HG02588 (cell line): ENCODE measurements at regions not wholly inside any gene's neighbourhood (a gene's known extent, or its start where the extent isn't known, plus 50 kb on each side); places are given as distances from the start of the nearest gene placed in this dataset.

Source experiments
- ATAC-seq: cut with Tn5 transposase; IDR thresholded peaks from one replicate; pipeline ENCODE4 v1.9.1; 2021; ENCODE audit warnings: mild to moderate bottlenecking, moderate library complexity; ENCODE audit not compliant: unreplicated experiment

GRCh38 chr4:173934933-173935620 is 348.4 kb downstream of the FBXO8 start:
- no peak for ATAC-seq

DNA sequence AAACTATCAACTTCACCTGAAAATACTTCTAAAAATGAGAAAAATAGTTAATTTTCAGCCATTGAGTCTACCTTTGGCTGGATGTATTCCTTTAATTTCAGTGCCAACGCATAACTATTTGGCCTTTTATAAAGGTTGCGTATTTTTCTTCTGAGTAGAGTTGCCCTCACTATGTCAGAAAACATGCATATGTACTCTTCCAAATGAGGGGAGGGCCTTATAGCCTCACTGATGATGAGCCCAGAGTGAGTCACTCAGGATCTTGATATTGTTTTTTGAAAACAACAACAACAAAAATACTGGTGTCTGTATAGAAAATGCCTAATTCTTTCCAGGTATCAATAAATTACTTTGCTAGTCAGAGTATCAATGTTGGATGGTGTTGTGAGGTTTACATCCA is 349.3 kb downstream of the FBXO8 start:
- no peak for ATAC-seq

- no peak for ATAC-seq
Measured at GRCh38 chr4:173932701-173933100, 350.8 kb downstream of the FBXO8 start.

- no peak for ATAC-seq
Measured at GRCh38 chr4:173930329-173930967, 353.0 kb downstream of the FBXO8 start.

GRCh38 chr4:173929921-173930320 is 353.5 kb downstream of the FBXO8 start:
- ATAC-seq: no peak

- ATAC-seq: no peak
Measured at GRCh38 chr4:173924561-173924960, 358.9 kb downstream of the FBXO8 start.

DNA sequence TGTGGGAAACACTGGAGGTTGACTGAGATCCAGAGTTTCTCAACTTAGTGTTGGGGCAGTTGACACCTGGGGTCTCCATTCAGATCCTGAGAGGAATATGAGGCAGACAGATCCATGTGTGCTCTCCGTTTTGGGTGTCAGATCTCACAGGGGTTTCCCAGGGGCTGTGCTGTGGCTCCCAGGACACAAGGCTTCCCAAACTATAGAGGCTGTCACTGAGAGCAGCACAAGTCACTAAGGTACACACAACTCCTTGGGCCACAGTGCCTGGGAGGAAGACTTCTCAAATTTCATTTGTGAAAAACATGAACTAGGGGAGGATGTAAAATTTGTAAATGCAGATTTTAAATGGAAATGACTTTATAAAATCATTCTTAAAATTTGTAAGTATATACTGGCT is 363.6 kb downstream of the FBXO8 start:
- no peak for ATAC-seq

GRCh38 chr4:173919196-173919595 is 364.3 kb downstream of the FBXO8 start:
- no peak for ATAC-seq

DNA sequence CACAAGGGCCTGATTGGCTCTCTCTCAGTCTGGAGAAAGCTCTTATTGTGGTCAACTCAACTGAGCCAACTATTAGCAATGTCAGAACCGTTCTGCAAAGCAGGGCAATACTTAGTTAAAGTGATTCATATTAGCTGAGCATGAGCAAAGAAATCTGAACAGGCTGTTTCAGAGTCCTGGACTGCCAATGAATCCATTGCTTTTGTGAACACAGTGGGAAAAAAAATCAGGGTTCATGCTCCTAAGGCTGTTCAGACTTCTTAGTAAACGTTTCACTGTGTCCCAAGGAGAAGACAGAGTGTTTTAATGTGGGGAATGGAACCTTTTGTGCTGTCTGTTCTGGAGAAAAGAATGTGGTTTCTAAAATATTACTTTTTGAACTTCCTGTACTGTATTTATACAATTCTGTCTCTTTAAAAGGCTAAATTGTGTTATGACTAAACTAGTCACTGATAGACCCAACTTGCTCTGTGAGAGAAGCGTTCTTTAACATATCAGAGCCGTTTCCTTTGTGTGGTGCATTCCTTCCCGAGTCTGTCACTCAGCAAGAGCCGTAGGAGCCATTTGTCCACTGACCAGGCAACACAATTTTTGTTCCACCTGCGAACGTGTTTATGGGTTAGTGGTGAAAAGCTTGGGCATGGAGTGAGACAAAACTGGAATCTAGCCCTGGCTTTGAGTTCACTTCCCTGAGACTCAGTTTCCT is 366.1 kb downstream of the FBXO8 start:
- no peak for ATAC-seq

DNA sequence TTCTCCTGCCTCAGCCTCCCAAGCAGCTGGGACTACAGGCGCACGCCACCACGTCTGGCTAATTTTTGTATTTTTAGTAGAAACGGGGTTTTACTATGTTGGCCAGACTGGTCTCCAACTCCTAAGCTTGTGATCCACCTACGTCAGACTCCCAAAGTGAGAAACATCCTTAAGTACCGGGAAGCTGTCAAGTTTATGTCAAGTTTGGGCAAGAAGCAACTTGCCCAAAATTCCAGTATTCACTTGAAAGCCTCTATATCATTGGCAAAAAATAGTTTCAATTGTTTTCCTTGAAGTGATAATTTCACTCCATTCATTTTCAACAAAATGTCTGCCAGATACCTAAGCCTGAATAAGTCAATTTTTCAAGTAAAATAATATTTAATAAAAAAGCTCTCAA is 370.0 kb downstream of the FBXO8 start:
- ATAC-seq: no peak

- no peak for ATAC-seq
Measured at GRCh38 chr4:173912384-173912783, 371.1 kb downstream of the FBXO8 start.

- ATAC-seq: no peak
Measured at GRCh38 chr4:173910891-173911290, 372.6 kb downstream of the FBXO8 start.

- no peak for ATAC-seq
Measured at GRCh38 chr4:173909294-173909693, 374.2 kb downstream of the FBXO8 start.

- ATAC-seq: no peak
Measured at GRCh38 chr4:173899813-173900212, 369.8 kb upstream of the HAND2 start.

- ATAC-seq: no peak
Measured at GRCh38 chr4:173891072-173891471, 361.0 kb upstream of the HAND2 start.

DNA sequence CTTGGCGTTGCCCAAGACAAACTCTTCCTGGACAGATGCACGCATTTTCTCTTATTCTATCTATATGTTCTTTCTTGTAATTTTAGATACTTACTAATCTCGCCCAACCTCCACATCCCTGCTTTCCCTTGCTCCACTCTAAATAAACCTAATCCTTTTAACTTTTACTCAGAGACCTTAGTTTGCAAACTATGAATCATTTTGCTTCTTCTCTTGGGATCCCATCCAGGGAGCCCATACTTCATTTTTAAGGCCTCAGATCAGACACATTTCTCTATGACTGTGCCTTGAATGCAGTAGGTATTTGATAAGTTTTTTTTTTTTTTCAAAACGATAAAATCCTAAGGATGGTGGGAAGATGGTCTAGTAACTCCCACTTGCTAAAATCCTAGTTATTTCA is 353.8 kb upstream of the HAND2 start:
- no peak for ATAC-seq

GRCh38 chr4:173880897-173881296 is 350.9 kb upstream of the HAND2 start:
- no peak for ATAC-seq

GRCh38 chr4:173879509-173879908 is 349.5 kb upstream of the HAND2 start:
- no peak for ATAC-seq

GRCh38 chr4:173878701-173879100 is 348.7 kb upstream of the HAND2 start:
- ATAC-seq: no peak

GRCh38 chr4:173871643-173872042 is 341.6 kb upstream of the HAND2 start:
- no peak for ATAC-seq

GRCh38 chr4:173866322-173867026 is 336.4 kb upstream of the HAND2 start:
- ATAC-seq: no peak

GRCh38 chr4:173862754-173863153 is 332.7 kb upstream of the HAND2 start:
- ATAC-seq: no peak
